Loucy (cell line): ENCODE measurements at regions not wholly inside any gene's neighbourhood (a gene's known extent, or its start where the extent isn't known, plus 50 kb on each side); places are given as distances from the start of the nearest gene placed in this dataset.

ENCODE experiments used
- H2AFZ ChIP-seq: fragments of 200-600 bp; sonication (generic); 2 replicates; pipeline ENCODE4 v1.6.0; 2016; ENCODE audit warnings: antibody characterized with exemption, mild to moderate bottlenecking, low read length, moderate library complexity
- H3F3A ChIP-seq: fragments of 200-600 bp; 2 replicates; pipeline ENCODE4 v1.6.0; 2016; ENCODE audit warnings: antibody characterized with exemption, low read depth, mild to moderate bottlenecking
- H3K27me3 ChIP-seq: fragments of 200-600 bp; sonication (generic); 2 replicates; pipeline ENCODE4 v1.6.1; 2014; ENCODE audit warnings: low read length, mild to moderate bottlenecking; ENCODE audit not compliant: insufficient read depth, poor library complexity, severe bottlenecking
- H3K36me3 ChIP-seq: fragments of 200-600 bp; sonication (generic); 2 replicates; pipeline ENCODE4 v1.6.1; 2016; ENCODE audit warnings: low read length; ENCODE audit not compliant: insufficient read depth
- H3K4me1 ChIP-seq: fragments of 200-600 bp; sonication (generic); 2 replicates; pipeline ENCODE4 v1.5.1; 2014; ENCODE audit warnings: low read length, mild to moderate bottlenecking; ENCODE audit not compliant: insufficient read depth, poor library complexity, severe bottlenecking
- H3K4me2 ChIP-seq: fragments of 200-600 bp; sonication (generic); 2 replicates; pipeline ENCODE4 v1.6.0; 2014; ENCODE audit warnings: antibody characterized with exemption, low read length, low read depth, mild to moderate bottlenecking; ENCODE audit not compliant: poor library complexity, severe bottlenecking
- H3K4me3 ChIP-seq: fragments of 200-600 bp; sonication (generic); 2 replicates; pipeline ENCODE4 v1.5.1; 2014; ENCODE audit warnings: low read length, mild to moderate bottlenecking, mixed read lengths; ENCODE audit not compliant: poor library complexity, severe bottlenecking
- H3K79me2 ChIP-seq: fragments of 200-600 bp; sonication (generic); 2 replicates; pipeline ENCODE4 v1.6.1; 2014; ENCODE audit warnings: low read length; ENCODE audit not compliant: insufficient read depth
- H3K9ac ChIP-seq: fragments of 200-600 bp; sonication (generic); 2 replicates; pipeline ENCODE4 v1.6.0; 2014; ENCODE audit warnings: mild to moderate bottlenecking, low read depth, low read length, moderate library complexity; ENCODE audit not compliant: poor library complexity, severe bottlenecking
- H3K9me2 ChIP-seq: fragments of 200-600 bp; sonication (generic); replicated peaks from 2 replicates; pipeline ENCODE4 v1.6.1; 2016; ENCODE audit warnings: low read depth, low read length, mixed read lengths
- H3K9me3 ChIP-seq: fragments of 200-600 bp; sonication (generic); 2 replicates; pipeline ENCODE4 v1.6.1; 2014; ENCODE audit warnings: mild to moderate bottlenecking, antibody characterized with exemption, low read length, low read depth; ENCODE audit not compliant: insufficient read depth
- H4K20me1 ChIP-seq: fragments of 200-600 bp; sonication (generic); 2 replicates; pipeline ENCODE4 v1.6.0; 2014; ENCODE audit warnings: antibody characterized with exemption, low read length, mild to moderate bottlenecking; ENCODE audit not compliant: insufficient read depth, poor library complexity, severe bottlenecking
- EZH2phosphoT487 ChIP-seq: fragments of 200-600 bp; IDR thresholded peaks from 2 replicates; pipeline ENCODE4 v1.6.1; 2018; ENCODE audit warnings: antibody characterized with exemption, mild to moderate bottlenecking, moderate library complexity, borderline replicate concordance
- TF ChIP-seq, protein P1 (sequence below): fragments of 200-600 bp; sonication (generic); conservative IDR thresholded peaks from 2 replicates; pipeline ENCODE4 v1.5.1; 2014; ENCODE audit warnings: mild to moderate bottlenecking, antibody characterized with exemption, low read length

DNA sequence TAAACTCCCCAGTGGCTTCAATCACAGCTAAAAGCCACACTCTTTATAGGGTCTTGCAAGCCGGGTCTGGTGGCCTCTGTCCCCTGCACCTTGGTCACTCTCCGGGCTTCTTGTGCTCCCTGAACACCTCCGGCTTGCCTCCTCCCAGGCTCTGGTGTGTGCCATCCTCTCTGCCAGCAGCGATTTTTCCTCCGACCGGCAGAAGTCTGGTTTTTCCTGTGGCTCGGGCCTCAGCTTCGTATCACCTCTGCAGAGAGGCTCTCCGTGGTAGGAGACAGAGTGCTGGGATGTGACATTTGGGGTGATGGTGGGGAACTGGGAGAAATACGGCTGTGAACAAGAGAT is 58.8 kb upstream of the HPCAL1 start:
- Histone ChIP-seq H3K4me1 (no peaks in the 10 kb centered on the region), H3K9ac (no peak overlapping the region), H4K20me1 (no peaks in the 10 kb centered on the region), H3K79me2 (no peaks in the 10 kb centered on the region), H3K4me2 (no peak overlapping the region), H3K27me3 (no peaks in the 10 kb centered on the region), H3K36me3 (no peaks in the 10 kb centered on the region), H3K4me3 (no peak overlapping the region), H3K9me3 (no peaks in the 10 kb centered on the region), H2AFZ (no peak overlapping the region), H3K9me2 (no peaks in the 10 kb centered on the region), H3F3A (no peaks in the 10 kb centered on the region)
- TF ChIP-seq, protein P1, sequence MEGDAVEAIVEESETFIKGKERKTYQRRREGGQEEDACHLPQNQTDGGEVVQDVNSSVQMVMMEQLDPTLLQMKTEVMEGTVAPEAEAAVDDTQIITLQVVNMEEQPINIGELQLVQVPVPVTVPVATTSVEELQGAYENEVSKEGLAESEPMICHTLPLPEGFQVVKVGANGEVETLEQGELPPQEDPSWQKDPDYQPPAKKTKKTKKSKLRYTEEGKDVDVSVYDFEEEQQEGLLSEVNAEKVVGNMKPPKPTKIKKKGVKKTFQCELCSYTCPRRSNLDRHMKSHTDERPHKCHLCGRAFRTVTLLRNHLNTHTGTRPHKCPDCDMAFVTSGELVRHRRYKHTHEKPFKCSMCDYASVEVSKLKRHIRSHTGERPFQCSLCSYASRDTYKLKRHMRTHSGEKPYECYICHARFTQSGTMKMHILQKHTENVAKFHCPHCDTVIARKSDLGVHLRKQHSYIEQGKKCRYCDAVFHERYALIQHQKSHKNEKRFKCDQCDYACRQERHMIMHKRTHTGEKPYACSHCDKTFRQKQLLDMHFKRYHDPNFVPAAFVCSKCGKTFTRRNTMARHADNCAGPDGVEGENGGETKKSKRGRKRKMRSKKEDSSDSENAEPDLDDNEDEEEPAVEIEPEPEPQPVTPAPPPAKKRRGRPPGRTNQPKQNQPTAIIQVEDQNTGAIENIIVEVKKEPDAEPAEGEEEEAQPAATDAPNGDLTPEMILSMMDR = no peak
- no peak for TF ChIP-seq EZH2phosphoT487

DNA sequence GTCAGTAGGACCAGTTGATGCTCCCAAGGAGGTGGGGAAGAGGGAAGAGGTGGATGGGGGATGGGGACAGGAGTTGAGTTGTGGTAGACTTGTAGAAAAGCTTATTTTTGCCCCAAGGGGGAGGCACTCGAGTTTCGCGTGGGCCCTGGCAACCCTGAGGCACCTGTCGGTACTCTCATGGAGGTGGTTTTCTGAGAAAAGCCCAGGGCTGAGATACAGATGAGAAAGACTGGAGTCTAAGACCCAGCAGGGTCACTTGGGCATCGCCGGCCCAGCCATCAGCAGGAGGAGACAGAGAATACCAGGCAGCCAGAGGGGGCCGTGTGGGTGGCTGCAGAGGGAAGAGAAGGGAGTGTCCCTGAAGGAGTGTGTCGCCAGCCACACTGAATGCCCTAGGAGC is 57.7 kb upstream of the HPCAL1 start:
- Histone ChIP-seq H3K4me1 (no peaks in the 10 kb centered on the region), H3K79me2 (no peaks in the 10 kb centered on the region), H2AFZ (no peak overlapping the region), H3K9me3 (0 out of 2 replicates have a peak, but pooled peaks cover 3% of the 10 kb centered on the region), H3K4me2 (no peak overlapping the region), H3K9me2 (no peaks in the 10 kb centered on the region), H4K20me1 (no peaks in the 10 kb centered on the region), H3K27me3 (no peaks in the 10 kb centered on the region), H3F3A (no peaks in the 10 kb centered on the region), H3K36me3 (no peaks in the 10 kb centered on the region), H3K9ac (no peak overlapping the region), H3K4me3 (no peak overlapping the region)
- no peak for TF ChIP-seq EZH2phosphoT487

DNA sequence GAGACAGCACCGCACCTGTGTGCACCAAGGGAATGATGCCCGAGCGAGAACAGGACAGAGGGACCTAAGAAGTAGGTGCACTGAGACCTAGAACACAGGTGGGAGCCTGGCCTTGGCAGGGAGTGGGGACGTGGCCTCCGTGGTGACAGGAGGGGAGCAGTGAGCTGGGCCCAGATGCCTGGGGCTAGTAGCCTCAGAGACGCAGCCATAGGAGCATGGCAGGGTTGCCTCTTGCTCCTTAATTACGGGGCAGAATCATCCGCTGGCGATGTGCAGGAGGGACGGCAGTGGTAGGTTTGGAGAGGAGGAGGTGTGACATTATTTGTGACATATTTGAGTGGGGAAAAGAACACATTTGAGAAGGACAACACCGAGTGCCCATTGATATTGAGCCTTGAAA is 57.0 kb upstream of the HPCAL1 start:
- H3K9ac ChIP-seq = no peak overlapping the region
- H3K4me2 ChIP-seq = no peak overlapping the region
- H3K27me3 ChIP-seq = no peaks in the 10 kb centered on the region
- H3K36me3 ChIP-seq = no peaks in the 10 kb centered on the region
- H3K4me1 ChIP-seq = no peaks in the 10 kb centered on the region
- H3K9me2 ChIP-seq = no peaks in the 10 kb centered on the region
- 0 out of 2 replicates have a peak, but pooled peaks cover 3% of the 10 kb centered on the region for H3K9me3 ChIP-seq
- H4K20me1 ChIP-seq = no peaks in the 10 kb centered on the region
- no peaks in the 10 kb centered on the region for H3F3A ChIP-seq
- TF ChIP-seq, protein P1 = no peak
- no peak for TF ChIP-seq EZH2phosphoT487
- H2AFZ ChIP-seq = no peak overlapping the region
- no peak overlapping the region for H3K4me3 ChIP-seq
- no peaks in the 10 kb centered on the region for H3K79me2 ChIP-seq

DNA sequence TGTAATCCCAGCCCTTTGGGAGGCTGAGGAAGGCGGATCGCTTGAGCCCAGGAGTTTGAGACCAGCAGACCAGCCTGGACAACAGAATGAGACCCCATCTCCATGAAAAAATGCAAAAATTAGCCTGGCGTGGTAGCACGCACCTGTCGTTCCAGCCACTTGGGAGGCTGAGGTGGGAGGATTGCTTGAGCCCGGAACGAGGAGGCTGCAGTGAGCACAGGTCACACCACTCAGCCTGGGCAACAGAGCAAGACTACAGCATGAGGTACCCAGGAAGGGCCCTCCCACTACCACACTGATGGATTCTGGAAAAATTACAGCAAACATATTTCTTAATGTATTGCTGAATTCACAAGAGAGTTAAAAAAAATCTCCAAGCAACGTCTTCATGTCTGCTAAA is 56.3 kb upstream of the HPCAL1 start:
- no peaks in the 10 kb centered on the region for H3K27me3 ChIP-seq
- H3K9me3 ChIP-seq = 0 out of 2 replicates have a peak, but pooled peaks cover 3% of the 10 kb centered on the region
- no peak for TF ChIP-seq EZH2phosphoT487
- TF ChIP-seq, protein P1 = no peak
- H3K9me2 ChIP-seq = no peaks in the 10 kb centered on the region
- H2AFZ ChIP-seq = no peak overlapping the region
- no peak overlapping the region for H3K4me2 ChIP-seq
- no peaks in the 10 kb centered on the region for H3F3A ChIP-seq
- no peaks in the 10 kb centered on the region for H3K4me1 ChIP-seq
- H3K4me3 ChIP-seq = no peak overlapping the region
- H3K79me2 ChIP-seq = no peaks in the 10 kb centered on the region
- H3K9ac ChIP-seq = no peak overlapping the region
- H3K36me3 ChIP-seq = no peaks in the 10 kb centered on the region
- no peaks in the 10 kb centered on the region for H4K20me1 ChIP-seq
